COLO668 (cell line): ENCODE measurements at regions not wholly inside any gene's neighbourhood (a gene's known extent, or its start where the extent isn't known, plus 50 kb on each side); places are given as distances from the start of the nearest gene placed in this dataset.

Experiments used
- DNase-seq: peaks from one replicate; lab custom pipeline; 2025; ENCODE audit not compliant: unreplicated experiment; lab: John Stamatoyannopoulos, UW

DNA sequence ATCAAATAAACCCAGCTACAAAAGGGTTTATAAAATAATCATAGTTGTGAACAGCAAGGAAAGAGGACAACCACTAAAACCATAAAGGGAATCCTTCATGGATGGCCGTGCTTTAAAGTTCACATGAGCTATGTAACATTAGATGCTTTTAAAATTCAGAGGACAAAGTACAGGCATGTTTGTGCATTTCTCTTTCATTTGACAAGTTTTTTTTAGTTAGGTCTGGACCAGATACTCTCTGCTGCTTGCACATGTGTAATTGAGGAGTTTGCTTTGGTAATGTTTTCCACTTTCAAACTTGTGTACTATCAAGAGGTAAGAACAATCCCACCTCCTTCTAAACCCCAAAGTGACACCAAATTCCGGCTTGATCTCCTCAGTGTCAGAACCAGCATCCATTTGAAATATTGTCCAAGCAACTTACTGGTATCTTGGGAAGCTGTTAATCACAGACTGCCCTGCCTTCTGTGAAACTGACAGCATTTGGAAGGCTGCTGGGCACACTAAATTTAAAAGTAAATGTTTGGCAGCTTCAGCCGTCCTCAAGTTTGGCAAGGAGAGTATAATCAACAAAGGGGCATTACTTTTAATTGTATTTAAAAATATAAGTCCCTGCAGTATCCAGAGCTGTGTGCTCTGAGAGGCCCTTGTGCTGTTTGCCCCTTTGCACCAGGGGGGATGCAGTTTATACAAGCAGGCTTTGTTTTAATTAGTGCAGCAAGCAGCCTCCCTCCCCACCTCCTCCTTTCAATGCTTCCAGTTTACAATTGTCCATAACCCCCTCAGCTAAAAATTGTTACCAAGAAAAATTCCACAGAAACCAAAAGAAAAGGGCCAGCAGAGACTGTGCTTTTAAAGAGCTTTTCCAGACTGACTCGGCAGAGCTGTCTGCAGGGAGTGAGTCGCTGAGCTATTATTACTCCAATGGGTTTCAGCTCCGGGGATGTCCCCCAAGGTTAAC is 328.3 kb upstream of the MPDZ start:
- no peak for DNase-seq

- no peak for DNase-seq
These were observed 327.1 kb upstream of the MPDZ start for GRCh38 chr9:13606586-13606985.

DNA sequence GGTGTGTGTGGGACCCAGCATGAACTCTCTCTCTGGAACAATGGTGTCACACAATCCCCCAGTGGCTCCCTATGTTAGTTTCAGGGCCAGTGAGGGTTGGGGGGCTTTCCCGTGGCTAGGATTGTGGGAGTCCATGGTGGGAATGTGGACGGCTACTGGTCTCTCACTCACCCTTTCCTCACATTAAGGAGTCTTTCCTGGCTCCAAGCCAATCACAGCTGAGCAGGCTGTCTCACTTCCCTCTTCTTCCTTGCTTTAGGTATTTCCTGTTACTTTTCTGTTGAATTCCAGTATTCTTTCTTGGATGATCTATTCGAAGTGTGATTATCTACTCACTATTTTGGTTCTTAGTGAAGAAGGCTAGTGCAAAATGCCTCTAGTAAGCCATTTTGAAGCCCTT is 324.4 kb upstream of the MPDZ start:
- no peak for DNase-seq

DNA sequence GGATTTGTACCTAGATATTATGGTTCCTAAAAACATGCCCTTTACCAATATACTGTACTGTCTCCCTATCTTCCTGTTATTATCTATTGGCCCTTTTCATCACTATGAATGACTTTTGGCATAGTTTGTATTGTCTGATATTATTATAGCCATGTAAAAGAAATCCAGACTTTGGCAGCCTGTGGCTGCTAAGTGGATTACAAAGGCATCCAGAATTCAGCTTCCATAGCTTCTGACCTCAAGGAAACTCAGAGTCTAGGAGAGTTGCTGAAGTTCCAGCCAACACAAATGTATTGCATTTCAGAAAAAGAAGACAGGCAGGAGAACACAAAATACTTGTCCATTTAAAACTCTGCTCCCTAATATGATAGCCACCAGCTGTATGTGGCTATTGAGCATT is 319.2 kb upstream of the MPDZ start:
- DNase-seq: no peak

- no peak for DNase-seq
These were observed 317.9 kb upstream of the MPDZ start for GRCh38 chr9:13597427-13597826.

- DNase-seq: no peak
These were observed 317.5 kb upstream of the MPDZ start for GRCh38 chr9:13597004-13597403.

DNA sequence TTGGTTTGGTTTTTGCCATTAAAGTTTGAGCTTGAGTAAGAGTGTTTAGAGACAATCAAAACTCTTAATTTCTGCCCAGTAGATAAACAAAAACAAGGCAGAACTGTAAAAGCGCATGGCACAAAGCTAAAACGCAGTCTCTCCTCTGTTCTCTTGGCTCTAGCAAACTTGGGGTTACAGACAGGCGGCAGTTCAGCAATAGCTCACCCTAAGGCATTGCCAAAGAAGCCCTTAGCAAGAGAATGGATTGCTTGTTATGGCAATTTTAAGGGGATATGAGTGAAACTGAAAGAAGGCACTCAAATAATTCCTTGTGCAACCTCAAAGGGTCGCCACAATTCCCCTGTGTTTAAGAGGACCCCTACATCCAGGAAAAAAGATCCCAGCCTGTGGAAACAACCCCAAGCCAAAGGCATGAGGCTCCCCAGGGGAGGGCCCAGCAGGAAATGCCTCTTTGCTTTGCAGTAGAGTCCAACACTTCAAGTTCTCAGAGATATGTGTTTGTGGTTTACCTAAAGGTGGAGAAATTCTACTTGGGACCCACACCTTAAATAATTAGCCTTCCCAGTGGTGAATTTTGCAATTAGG is 317.0 kb upstream of the MPDZ start:
- DNase-seq: no peak

DNA sequence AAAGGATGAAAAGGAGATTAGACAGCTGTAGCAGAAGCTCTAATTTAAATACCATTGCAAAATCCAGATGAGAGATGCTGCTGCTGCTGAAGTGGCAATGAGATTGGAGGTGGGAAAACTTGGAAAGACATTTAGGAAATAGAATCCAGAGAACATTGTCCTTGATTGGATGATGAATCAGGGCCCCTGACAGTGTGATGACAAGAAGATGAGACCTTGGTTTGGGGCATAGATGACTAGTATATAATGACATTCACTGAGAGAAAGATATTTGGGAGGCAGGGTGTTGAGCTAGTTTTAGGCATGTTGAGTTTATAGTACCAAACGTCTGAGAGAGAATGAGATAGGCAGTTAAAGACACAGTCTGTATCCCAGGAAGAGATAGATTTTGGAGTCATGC is 311.5 kb upstream of the MPDZ start:
- no peak for DNase-seq

DNA sequence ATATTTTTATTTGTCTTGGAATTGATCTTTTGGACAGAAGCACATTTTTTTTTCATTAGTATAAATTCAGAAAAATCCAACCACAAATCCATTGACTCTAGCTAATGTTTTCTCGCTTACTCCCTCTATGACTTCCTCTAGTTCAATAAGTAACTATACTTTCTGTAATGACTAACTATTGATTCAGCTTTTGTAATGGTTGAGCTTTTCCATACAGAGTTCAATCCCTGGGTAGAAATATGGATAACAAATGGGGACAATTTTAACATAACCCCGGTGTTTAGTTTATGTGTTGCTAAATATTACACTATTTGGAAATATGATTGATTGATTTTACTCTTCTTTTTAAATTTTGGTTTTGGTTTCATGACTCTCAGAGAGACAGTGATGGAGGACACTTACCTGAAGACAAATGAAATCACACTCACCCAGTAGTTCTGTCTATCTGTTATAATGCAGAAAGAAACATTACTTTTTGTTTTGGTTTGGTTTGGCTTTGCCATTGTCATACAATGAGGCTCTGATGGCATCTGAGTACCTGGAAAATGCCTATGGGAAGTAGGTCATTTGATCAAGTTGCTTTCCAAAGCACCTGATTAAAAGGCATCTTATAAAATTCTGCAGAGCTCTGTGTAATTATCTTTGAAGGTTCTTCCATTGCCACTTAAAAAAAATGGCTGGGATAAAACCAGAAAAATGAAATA is 309.7 kb upstream of the MPDZ start:
- DNase-seq: no peak

DNA sequence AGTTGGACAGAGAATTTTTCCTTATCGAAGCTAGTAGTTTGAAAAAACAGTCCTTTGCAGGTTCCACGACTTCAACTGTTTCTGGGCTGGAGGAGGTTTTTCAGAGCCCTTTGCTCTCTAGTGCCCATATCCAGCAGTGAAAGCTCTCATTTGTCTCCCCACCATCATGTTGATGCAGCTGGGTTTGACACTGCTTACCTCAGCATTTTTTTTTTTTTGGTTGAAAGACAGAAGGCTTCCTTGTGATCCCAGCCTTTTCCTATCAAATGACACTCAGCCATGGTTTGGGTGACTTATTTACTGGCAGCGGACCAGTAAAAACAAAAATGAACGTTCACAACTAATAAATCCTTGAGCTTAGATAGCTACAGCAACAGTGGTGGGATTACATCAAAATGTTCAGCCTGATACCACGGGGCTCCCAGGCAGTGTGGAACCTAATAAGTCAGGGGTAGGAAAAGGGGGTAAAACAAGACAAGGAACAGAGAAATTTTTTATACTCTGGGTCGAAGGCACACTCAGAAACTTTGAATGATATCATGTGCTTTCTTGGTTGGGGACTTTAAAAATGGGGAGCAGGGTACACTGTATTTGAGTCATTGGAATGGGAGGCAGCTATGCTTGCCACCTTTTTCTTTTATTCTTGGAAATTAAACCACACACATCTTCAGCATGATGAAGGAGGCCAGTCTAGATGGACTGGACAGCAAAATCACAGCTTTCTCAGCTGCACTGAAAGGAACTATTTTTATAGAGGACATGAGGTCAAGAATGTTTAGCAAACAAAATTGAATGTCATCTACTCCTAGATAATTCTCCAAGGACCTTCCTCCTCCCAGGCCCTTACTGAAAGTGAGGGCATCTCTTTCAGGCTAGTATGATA is 308.9 kb upstream of the MPDZ start:
- no peak for DNase-seq

- no peak for DNase-seq
These were observed 308.1 kb upstream of the MPDZ start for GRCh38 chr9:13587571-13587970.

DNA sequence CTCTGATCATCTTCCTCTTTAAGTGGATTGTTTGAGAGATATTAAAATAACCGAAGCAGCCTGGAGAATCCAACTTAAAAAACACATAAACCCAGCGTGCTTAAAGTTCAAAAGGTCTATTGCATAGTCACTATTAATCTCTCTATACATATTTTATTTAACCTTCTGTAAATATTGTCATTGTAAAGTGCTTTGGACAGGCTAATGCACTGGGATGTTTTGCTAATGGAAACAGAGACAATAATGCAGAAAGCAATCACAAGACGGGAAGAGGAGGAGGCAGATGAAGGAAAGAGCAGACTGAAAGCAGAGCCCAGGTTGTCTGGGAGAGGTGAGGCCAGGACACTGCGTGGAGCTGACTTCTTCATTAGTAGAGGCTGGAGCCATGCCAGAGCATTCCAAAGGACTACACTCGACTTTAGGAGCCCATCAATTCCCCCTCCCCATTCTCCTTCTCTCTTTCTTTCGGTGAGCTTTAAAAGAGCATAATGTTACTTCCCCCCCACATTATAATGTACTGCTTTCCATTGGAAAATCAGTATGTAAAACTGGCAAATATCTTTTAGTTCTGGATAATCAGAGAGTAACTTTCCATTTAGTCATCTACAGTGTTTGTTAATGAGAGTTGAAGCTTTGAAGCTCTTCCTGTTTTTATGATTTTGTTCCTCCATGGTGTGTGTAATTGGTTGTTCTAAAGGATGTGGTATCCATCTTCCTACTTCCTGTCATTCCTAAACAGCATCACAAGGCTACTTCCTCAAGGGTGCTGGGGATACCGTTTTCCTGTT is 307.3 kb upstream of the MPDZ start:
- DNase-seq: no peak

DNA sequence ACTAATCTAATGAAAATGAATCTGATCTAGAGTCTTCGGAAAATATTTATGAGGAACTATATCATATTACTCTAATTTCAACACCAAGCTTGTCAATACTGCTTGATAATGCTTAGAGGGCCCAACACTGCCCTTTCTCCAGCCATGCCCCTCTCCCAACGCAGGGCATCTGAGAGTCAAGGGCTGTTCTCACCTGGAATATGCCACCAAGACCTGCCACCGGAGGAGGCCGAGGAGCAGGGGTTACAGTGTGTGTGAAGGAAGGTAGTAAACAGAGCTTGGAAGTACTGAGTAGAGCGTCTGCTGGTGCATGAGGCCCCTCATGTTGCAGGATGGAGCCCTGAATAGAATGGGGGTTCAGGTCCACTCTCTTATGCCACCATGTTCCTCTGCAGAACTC is 301.3 kb upstream of the MPDZ start:
- DNase-seq: no peak

DNA sequence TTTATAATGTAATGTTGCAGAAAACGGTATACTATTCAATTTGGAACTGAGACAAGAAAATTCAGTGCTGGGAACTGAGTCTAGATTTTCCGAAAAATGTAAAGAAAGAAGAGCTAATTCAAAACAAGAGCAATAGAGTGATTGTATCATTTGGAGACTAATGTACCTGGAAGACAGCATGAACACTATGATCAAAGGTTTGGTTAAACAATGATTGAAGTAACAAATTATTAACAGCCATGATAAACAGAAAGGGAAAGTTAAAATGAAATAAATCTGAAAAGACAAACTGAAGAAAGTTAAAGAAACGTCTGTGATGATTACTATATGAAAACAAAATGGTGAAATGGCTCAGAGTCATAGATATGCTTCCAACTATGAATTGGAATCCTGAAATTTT is 300.6 kb upstream of the MPDZ start:
- DNase-seq: no peak

- no peak for DNase-seq
These were observed 296.6 kb upstream of the MPDZ start for GRCh38 chr9:13576101-13576500.

DNA sequence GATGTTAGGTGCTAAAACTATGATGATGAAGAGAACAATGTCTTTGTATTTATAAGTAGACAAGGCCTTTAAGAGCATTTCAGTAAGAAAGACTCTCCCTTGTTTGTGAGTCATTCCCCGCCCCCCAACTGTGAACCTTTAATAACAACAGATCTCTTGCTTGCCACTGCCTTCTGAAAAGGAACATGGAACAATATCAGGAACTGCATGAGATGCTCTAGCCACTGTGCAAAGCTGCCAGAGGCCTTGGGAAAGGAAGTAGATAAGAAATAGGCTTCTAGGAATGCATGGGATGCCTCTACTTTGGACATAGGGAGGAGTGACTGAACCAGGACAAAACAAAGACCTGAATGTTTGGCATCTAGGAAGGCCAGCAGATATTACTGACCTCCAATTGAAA is 296.1 kb upstream of the MPDZ start:
- no peak for DNase-seq

DNA sequence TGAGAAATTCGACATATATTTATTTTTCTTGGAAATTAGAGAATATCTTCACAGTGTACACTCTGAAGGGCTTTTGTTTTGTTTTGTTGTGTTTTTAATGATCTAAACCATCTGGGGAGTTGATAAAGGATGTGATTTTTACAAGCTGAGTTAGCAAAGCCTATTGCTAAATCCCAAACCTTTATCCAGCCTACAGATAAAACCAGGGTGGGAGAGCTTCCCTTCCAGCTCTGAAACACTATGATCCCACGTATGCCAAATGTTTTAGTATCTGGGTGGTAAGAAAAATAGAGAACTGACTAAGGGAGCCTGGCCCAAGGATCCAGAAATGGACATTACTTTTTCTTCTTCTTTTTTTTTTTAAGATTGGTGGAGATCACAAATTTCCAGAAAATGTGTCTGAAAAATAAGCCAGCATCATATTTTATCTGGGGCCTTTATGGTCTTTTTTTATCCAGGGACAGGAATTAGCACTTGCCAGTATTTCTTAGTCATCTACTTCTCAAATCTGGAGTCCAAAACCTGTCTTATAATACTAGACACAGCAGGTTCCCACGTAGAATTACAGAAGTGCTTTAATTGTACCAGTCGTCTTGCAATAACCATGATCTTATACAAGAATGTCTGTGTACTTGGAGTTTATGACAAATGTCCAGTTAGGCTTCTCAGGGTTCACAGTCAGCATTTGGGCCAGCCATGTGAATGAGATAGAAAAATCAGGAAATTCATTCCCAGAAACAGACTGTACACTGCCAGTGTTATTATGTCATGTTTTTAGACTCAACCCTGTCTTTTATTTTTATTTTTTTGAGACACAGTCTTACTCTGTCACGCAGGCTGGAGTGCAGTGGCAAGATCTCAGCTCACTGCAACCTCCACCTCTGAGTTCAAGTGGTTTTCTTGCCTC is 290.8 kb upstream of the MPDZ start:
- DNase-seq: no peak

DNA sequence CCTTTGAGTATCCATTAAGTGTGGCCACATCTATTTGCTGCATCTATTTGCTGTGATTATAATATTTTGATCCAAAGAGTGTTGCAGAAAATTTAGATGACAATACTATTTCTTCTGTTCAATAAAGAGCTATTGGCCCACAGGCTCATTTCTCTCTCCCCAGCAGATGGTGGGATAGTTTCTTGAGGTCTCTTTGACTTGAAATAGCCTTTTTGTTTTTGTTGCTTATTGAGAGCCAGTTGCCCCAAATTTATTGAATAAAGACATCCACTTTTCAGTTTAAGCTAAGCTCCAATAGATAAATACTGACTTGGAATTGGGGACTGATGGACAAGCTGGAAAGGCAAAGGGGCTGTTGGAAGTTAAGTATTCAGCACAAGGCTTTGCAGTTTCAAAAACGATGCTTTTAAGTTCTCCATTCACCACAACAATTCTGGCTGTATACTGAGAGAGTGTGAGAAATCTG is 290.1 kb upstream of the MPDZ start:
- DNase-seq: no peak
